IPS DF 6.9 (cell line): ENCODE measurements at regions not wholly inside any gene's neighbourhood (a gene's known extent, or its start where the extent isn't known, plus 50 kb on each side); places are given as distances from the start of the nearest gene placed in this dataset.

Experiments used
- DNase-seq: peaks from one replicate; pipeline ENCODE4 v3.0.0-alpha.2; 2013; ENCODE audit warnings: low read depth, low spot score
- H3K27ac ChIP-seq: one replicate; pipeline ENCODE4 v1.5.1; 2013; ENCODE audit warnings: low read length, control low read depth
- H3K27me3 ChIP-seq: 2 replicates; pipeline ENCODE4 v1.6.1; 2013; ENCODE audit warnings: mild to moderate bottlenecking, low read length; ENCODE audit not compliant: control insufficient read depth, insufficient read depth
- H3K36me3 ChIP-seq: 2 replicates; pipeline ENCODE4 v1.6.1; 2013; ENCODE audit warnings: low read length; ENCODE audit not compliant: control insufficient read depth, insufficient read depth
- H3K4me1 ChIP-seq: 2 replicates; pipeline ENCODE4 v1.6.1; 2013; ENCODE audit warnings: low read length; ENCODE audit not compliant: control insufficient read depth, insufficient read depth
- H3K4me3 ChIP-seq: 2 replicates; pipeline ENCODE4 v1.5.1; 2013; ENCODE audit warnings: mild to moderate bottlenecking, low read length
- H3K9me3 ChIP-seq: 2 replicates; pipeline ENCODE4 v1.6.1; 2013; ENCODE audit warnings: low read length, inconsistent platforms; ENCODE audit not compliant: control insufficient read depth, insufficient read depth
- WGBS: extraction: QIAGEN DNeasy Blood & Tissue Kit; methylation state at CpG from one replicate; pipeline ENCODE4 v1.1.7; 2013; ENCODE audit warnings: mixed read lengths, missing lambda C conversion rate; ENCODE audit not compliant: insufficient read length, insufficient coverage; 5-methylcytosine and 5-hydroxymethylcytosine counted together

DNA sequence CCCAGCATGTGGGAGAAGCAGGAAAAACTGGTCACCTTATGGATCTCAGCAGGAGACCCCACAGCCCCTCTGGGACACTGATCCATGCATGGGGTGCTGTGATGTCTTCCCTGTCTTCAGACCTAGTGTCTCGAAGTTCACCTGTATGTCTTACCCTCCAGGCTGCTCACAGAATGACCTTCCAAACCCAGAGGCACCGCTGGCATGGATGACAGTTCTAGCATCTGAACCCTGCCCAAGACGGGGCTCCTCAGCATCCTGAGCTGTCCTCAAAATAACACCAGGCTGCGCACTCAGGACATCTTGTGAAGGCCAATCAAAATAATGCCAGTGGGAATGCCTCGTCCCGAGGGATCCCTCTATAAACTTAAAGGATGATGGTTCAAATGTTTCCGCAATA lies 824.9 kb downstream of the TBC1D22A start:
- no peak for DNase-seq
- Histone ChIP-seq H3K27ac (no peak overlapping the region), H3K9me3 (peaks cover 27% of the 10 kb centered on the region), H3K4me1 (no peaks in the 10 kb centered on the region), H3K4me3 (no peak overlapping the region), H3K36me3 (no peaks in the 10 kb centered on the region), H3K27me3 (no peaks in the 10 kb centered on the region)
- WGBS, result no CpG with 5 or more reads among the region's 7 CpGs

DNA sequence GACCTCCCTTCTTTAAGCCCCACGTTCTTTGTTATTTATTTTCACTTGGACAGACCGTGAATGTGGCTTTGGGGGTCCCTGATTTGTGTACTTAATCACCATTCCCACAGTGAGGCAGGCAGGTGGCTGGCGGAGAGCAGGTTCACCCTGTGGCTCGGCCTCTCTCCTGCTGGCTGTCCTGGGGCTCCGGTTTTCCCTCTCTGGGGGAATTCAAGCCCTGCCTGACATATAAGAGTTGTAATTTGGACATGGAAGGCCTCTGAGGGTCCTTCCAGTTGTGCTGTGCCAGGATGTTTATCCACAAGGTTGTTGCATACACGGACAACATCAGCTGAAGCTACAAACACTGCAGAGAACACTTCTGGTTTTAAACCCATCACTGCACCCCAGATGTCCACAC lies 824.5 kb downstream of the TBC1D22A start:
- H3K4me3 ChIP-seq, result no peak overlapping the region
- no peaks in the 10 kb centered on the region for H3K27me3 ChIP-seq
- H3K36me3 ChIP-seq, result no peaks in the 10 kb centered on the region
- WGBS, result no CpG with 5 or more reads among the region's 6 CpGs
- peaks cover 26% of the 10 kb centered on the region for H3K9me3 ChIP-seq
- no peaks in the 10 kb centered on the region for H3K4me1 ChIP-seq
- no peak overlapping the region for H3K27ac ChIP-seq
- DNase-seq, result no peak

DNA sequence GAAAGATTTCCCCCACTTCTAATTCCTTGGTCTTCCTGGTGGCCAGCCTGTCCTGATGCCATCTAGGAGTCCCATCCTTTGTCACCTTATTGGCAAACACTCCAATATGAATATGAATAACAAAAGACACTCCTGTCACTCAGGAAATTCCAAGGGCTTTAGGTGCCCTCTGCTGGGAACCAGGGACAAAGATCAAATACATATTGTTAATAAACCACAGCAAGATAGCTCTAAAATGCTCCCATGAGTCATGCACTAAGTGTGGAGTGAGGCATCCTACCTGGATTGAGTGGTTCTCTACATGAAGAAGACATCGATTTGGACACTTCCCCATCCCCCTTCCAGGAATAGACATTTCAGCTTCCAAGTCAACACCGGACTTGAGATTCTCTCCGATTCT lies 823.6 kb downstream of the TBC1D22A start:
- H3K36me3 ChIP-seq, result no peaks in the 10 kb centered on the region
- no peak overlapping the region for H3K27ac ChIP-seq
- no peaks in the 10 kb centered on the region for H3K27me3 ChIP-seq
- no peak for DNase-seq
- H3K4me3 ChIP-seq, result no peak overlapping the region
- H3K9me3 ChIP-seq, result peaks cover 24% of the 10 kb centered on the region
- no CpG with 5 or more reads among the region's 3 CpGs for WGBS
- H3K4me1 ChIP-seq, result no peaks in the 10 kb centered on the region

DNA sequence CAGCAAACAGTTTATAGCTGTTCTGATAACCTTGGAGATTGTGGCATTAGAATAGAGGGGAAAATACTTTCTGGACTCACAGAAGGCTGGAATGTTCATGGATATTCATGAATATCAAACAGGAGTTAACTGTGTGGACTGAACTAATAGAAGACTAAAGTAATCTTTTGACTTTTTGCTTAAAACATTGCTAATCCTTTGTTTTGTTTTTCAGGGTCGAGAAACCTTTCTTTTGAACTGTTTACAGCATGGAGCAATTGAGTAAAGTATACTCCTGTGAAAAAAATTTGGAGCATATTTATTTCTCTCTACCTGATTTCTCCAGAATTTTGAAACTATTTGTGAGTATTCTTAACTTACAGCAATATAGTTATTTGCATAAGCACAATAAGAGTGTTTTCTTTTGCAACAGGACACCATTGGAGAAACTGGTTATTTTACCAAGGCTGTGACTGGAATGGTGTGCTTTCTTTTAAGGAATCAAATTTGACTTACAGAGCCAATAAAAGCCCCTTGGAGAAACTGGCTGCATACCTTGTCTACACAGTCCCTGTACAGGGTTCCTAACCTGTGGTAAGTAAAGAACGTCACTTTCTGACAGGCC lies 821.6 kb downstream of the TBC1D22A start:
- peaks cover 16% of the 10 kb centered on the region for H3K9me3 ChIP-seq
- no CpG with 5 or more reads among the region's 2 CpGs for WGBS
- DNase-seq, result no peak

DNA sequence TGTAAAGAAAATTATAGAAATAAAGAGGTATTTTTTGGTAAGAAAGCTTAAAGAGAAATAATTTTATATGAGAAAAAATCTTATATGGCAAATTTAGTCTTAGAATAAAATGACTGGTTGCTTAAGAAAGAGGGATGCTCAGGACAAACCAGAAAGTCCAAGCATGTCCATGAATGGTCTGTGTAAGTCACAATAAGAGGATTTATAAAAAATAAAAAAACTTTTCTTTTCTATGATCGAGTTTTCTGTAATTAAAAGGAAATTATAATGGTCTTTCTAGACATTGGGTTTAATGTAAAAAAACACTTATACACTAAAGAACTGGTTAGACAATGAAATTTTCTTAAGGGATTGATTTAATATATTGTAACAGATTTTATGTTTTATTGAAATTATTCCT lies 819.6 kb downstream of the TBC1D22A start:
- Histone ChIP-seq H3K36me3 (no peaks in the 10 kb centered on the region), H3K9me3 (peaks cover 6% of the 10 kb centered on the region), H3K4me1 (no peaks in the 10 kb centered on the region), H3K27me3 (no peaks in the 10 kb centered on the region), H3K4me3 (no peak overlapping the region), H3K27ac (no peak overlapping the region)
- WGBS, result no CpG with 5 or more reads among the region's 1 CpG
- no peak for DNase-seq

More for the DNA sequence above, 821.6 kb downstream of the TBC1D22A start:
- Histone ChIP-seq H3K27me3 (no peaks in the 10 kb centered on the region), H3K4me1 (no peaks in the 10 kb centered on the region), H3K4me3 (no peak overlapping the region), H3K36me3 (no peaks in the 10 kb centered on the region), H3K27ac (no peak overlapping the region)

DNA sequence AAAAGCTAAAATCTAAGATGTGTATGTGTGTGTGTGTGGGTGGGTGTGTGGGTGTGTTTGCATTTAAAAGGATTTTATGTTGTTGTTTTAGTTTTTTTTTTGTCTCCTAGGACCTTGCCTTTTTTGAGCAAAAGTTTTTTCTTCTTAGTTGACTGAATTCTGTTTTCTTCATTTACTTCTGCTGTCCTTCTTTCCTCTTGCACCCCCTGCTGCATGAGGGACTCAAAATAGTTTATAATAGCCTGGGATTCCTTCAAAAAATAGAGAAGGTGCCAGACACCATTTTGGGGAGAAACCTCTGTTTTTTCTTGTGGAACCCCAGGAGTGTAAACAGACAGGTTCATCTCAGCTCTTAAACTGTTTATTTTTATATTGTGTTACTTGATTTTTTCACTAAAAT lies 817.7 kb downstream of the TBC1D22A start:
- H3K36me3 ChIP-seq, result no peaks in the 10 kb centered on the region
- no peak for DNase-seq
- H3K4me3 ChIP-seq, result no peak overlapping the region
- no peak overlapping the region for H3K27ac ChIP-seq
- no peaks in the 10 kb centered on the region for H3K4me1 ChIP-seq
- H3K9me3 ChIP-seq, result peaks cover 4% of the 10 kb centered on the region; the same call in 1 of the 2 replicates
- no peaks in the 10 kb centered on the region for H3K27me3 ChIP-seq

DNA sequence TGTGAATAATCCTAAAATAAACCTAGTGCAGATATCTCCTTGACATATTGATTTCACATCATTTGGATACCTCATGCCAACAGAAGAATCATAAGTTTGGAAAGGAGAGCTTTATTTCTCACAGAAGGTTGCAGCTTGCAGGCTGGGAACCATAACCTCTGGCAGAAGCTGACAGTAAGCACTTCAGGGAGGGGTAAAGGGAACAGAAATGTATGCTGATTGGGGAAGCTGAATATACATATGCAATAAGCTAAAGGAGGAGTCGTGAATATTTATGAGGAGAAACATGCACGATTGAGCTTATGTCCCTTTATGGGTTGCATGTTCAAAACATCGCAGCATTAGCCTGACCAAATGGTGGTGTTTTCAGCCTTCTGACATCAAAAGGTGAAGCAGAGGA lies 814.5 kb downstream of the TBC1D22A start:
- WGBS, result no CpG with 5 or more reads among the region's 3 CpGs
- Histone ChIP-seq H3K27ac (no peak overlapping the region), H3K36me3 (no peaks in the 10 kb centered on the region), H3K4me3 (no peak overlapping the region), H3K27me3 (no peaks in the 10 kb centered on the region), H3K9me3 (peaks cover 18% of the 10 kb centered on the region), H3K4me1 (no peaks in the 10 kb centered on the region)
- no peak for DNase-seq

DNA sequence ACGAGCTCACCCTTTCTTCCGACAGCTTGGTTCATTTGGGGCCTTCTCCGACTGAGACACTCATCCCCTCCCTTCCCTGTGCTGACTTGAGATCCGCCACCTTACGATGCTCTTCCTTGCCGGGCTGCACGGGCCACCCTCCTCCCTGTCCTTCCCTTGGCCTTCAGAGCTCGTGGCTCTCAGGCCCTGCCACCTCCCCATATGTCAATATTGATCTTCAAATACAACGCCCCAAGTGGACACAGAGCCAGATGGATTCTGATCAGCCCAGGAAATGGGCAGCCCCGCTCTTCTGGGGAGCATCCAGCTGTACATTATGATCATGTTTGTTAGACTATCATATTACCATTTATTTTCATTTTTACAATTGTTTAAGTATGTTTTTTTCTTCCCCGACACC lies 812.8 kb downstream of the TBC1D22A start:
- no CpG with 5 or more reads among the region's 11 CpGs for WGBS
- no peaks in the 10 kb centered on the region for H3K4me1 ChIP-seq
- H3K4me3 ChIP-seq, result no peak overlapping the region
- no peak overlapping the region for H3K27ac ChIP-seq
- no peaks in the 10 kb centered on the region for H3K27me3 ChIP-seq
- DNase-seq, result no peak
- no peaks in the 10 kb centered on the region for H3K36me3 ChIP-seq
- peaks cover 23% of the 10 kb centered on the region for H3K9me3 ChIP-seq

DNA sequence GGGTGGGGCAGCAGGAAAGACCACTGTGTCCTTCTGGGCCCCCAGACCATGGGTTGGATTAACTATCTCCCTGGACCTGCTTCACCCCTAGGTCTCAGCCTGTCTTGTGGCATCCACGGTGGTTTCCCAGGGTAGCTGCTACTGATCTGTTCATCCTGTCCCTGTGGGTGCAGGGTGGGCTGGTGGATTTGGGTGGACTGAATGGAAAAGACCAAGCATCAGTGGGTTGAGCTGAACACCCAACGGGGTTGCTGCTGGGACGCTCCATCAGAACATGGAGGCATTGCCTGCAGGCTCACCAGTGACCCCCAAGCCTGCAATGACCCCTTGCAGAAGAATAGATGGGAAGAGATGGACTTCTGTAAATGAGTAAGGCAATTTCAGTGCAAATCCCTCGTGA lies 812.1 kb downstream of the TBC1D22A start:
- no peaks in the 10 kb centered on the region for H3K36me3 ChIP-seq
- no peak overlapping the region for H3K27ac ChIP-seq
- H3K4me3 ChIP-seq, result no peak overlapping the region
- no peaks in the 10 kb centered on the region for H3K4me1 ChIP-seq
- DNase-seq, result no peak
- peaks cover 23% of the 10 kb centered on the region for H3K9me3 ChIP-seq
- H3K27me3 ChIP-seq, result no peaks in the 10 kb centered on the region
- WGBS, result no CpG with 5 or more reads among the region's 4 CpGs

DNA sequence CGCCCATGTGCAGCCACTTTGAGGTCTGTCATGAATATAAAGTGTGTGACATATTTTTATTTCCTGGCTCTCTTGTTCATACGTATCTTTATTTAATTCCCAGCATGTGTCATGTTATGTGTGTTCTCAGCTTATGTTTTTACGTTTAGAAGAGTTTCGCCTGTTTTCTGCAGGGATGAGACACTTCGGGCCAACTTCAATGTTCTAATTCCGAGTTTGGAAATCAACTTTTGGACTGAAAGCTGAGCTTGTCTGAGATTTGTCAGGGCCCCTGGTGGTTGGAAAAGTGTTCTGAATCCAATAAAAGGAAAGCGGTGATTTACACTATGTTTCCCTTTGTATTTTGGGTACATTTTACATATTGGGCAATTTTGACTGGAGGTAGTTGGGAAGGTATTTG lies 810.7 kb downstream of the TBC1D22A start:
- peaks cover 23% of the 10 kb centered on the region for H3K9me3 ChIP-seq
- no CpG with 5 or more reads among the region's 7 CpGs for WGBS

DNA sequence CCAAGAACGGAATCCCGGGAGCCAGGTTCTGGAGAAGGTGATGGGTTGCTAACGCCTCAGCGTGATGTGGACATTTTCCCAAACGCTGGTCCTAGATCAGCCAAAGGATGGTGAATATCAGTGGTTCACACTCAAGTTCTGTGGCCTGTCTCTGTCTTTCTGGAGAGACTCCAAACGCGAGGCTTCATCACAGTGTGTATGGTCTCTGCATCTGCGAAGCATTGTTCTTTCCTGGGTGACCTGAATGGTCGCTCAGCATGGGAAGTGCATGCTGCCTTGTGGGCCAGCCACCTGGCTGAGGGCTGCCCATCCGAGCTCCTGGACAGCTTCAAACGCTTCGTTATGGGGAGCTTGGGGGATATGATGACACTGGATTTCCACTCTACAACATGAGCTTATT lies 810.0 kb downstream of the TBC1D22A start:
- WGBS, result no CpG with 5 or more reads among the region's 12 CpGs

More for the DNA sequence above, 810.7 kb downstream of the TBC1D22A start:
- H3K4me1 ChIP-seq, result no peaks in the 10 kb centered on the region
- DNase-seq, result no peak
- H3K27me3 ChIP-seq, result no peaks in the 10 kb centered on the region
- no peak overlapping the region for H3K27ac ChIP-seq
- H3K4me3 ChIP-seq, result no peak overlapping the region
- no peaks in the 10 kb centered on the region for H3K36me3 ChIP-seq

More for the DNA sequence above, 810.0 kb downstream of the TBC1D22A start:
- H3K27me3 ChIP-seq, result no peaks in the 10 kb centered on the region
- no peaks in the 10 kb centered on the region for H3K4me1 ChIP-seq
- no peak for DNase-seq
- no peak overlapping the region for H3K27ac ChIP-seq
- H3K36me3 ChIP-seq, result no peaks in the 10 kb centered on the region
- H3K9me3 ChIP-seq, result peaks cover 24% of the 10 kb centered on the region
- H3K4me3 ChIP-seq, result no peak overlapping the region
